GM12872 (cell line): ENCODE measurements at regions not wholly inside any gene's neighbourhood (a gene's known extent, or its start where the extent isn't known, plus 50 kb on each side); places are given as distances from the start of the nearest gene placed in this dataset.

Source experiments
- CTCF ChIP-seq: IDR thresholded peaks from 3 replicates; pipeline ENCODE4 v1.5.1; 2011; ENCODE audit warnings: low read depth, mild to moderate bottlenecking, low read length, moderate library complexity; ENCODE audit not compliant: insufficient read depth

DNA sequence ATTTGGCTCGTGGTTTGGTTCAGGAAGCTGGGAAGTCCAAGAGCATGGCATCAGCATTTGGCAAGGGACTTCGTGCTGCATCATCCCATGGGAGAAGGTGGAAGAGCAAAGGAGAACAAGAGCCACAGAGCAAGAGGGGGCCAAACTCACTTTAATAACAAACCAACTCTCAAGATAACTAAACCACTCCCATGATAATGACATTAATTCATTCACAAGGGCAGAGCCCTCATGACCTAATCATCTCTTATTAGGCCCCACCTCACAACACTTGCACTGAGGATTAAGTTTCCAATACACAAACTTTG, 113.4 kb upstream of the ATXN3L start:
- no peak for TF ChIP-seq CTCF

GRCh38 chrX:13432414-13433297, 112.8 kb upstream of the ATXN3L start:
- TF ChIP-seq CTCF, result no peak

DNA sequence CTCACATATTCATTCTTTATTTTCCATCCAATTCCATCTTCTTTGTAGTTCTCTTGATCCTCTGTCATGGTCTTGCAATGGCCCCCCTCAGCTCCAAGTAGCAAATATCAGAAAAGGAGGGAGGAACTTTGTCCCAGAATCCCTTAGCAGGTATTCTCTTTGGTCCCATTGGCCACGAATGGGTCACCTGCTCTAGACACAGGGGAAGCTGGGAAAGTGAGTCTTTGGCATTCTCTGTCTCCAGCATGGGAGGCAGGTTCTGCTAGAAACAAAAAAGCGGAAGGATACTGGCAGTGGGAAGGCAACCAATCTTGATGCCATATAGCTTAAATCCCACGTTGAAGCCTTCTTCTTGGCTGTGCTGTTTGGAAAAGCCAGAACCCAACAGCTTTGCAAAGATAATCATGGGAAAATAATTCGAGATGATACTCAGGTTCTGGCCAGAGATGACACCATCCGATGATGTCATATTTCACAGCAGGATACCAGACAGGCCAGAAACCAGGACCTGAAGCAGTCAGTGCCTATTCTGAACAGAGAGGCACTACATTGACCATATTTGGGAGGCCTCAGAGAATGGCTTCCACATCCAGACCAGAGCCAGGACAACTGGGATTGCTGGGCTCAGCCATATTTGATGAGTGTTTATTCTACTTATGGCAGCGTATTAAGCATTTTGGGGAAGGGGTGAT, 110.4 kb upstream of the ATXN3L start:
- no peak for TF ChIP-seq CTCF

GRCh38 chrX:13428053-13428786, 108.4 kb upstream of the ATXN3L start:
- no peak for TF ChIP-seq CTCF

DNA sequence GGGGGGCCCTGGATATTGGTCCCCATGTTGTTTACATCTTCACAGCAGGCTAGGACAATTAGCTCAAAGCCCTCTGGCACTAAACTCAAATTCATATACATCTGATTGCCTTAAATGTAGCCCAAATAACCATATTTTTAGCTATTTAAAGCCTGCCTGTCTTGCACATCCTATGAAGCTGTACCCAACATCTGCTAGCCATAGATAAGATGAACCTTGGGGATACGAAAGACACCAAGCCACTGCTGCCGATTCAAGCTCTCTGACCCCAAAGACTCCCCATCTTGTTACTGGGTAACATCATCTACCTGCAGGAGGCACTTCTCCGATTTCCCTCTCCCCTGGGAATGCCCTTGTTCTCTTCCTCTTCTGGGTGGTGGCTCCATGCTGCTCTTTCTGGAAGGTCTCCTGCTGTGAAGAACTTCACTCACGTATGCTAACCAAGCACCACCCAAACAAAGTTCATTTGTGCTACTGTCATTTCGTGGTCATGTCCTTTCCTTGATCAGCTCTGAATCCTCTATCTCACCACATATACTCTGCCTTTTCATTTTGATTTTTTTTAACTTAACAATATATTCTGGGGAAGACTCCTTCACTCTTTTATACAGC, 107.7 kb upstream of the ATXN3L start:
- TF ChIP-seq CTCF, result no peak

DNA sequence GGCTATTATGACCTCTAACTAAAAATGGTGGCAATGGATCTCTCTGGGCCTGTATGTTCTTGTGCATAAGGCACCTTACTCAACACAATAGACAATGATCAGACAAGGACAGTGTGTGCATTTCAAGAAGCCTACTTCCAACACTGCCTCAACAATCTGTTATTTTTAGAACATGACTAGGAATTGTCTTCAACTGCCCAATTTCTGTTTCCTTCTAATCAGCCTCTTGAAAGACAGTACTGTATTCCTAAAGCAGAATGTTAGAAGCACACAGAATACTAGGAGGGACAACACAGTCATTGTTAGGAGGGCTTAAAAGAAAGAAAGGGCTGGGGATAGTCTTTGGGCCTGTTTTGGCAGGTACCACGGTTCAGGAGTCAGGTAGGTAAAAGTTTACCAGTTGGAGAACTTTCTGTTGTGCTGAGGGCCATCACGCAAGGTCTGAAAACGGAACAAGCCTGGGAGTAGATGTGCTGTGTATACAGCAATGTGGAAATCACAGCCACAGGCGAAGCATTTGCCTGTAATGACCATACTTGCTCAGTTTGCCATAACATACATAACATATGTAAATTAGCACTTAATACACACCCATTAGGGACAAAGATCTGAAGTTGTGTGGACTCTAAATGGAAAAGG, 100.8 kb upstream of the ATXN3L start:
- TF ChIP-seq CTCF, result no peak

GRCh38 chrX:13419918-13420317, 100.1 kb upstream of the ATXN3L start:
- TF ChIP-seq CTCF, result no peak
